OCI-LY1 (cell line): ENCODE measurements at regions not wholly inside any gene's neighbourhood (a gene's known extent, or its start where the extent isn't known, plus 50 kb on each side); places are given as distances from the start of the nearest gene placed in this dataset.

Experiments
- CTCF ChIP-seq: fragments of 200-600 bp; sonication (generic), shearing (Covaris generic); IDR thresholded peaks from 2 replicates; pipeline ENCODE4 v1.5.1; 2017; ENCODE audit warnings: mild to moderate bottlenecking, antibody characterized with exemption, low read length, moderate library complexity, mixed read lengths
- EZH2 ChIP-seq: fragments of 200-600 bp; sonication (generic), shearing (Covaris generic); IDR thresholded peaks from 2 replicates; pipeline ENCODE4 v1.8.0; 2017; ENCODE audit warnings: borderline replicate concordance, mixed run types, mild to moderate bottlenecking, antibody characterized with exemption, low read length, moderate library complexity, mixed read lengths

GRCh38 chr10:21167288-21168010, 270.3 kb upstream of the NEBL start:
- TF ChIP-seq CTCF (no peak), EZH2 (no peak)
